HepG2 (cell line): ENCODE measurements at regions not wholly inside any gene's neighbourhood (a gene's known extent, or its start where the extent isn't known, plus 50 kb on each side); places are given as distances from the start of the nearest gene placed in this dataset.

Experiments used
- ATAC-seq: fragments of 200-7000 bp; cut with Tn5 transposase; 3 replicates; pipeline ENCODE4 v1.9.1; 2020; ENCODE audit warnings: mild to moderate bottlenecking, moderate library complexity
- BruUV-seq: library from RNA; stranded (reverse); fragments of 400-500 nt; replicated peaks from 2 replicates; lab custom pipeline; 2021; lab: Mats Ljungman, UMichigan
- CTCF ChIA-PET: fragments of 300-600 bp; formaldehyde crosslinking; extraction: SDS; loops from one replicate; lab custom pipeline; 2021; ENCODE audit warnings: low total read pairs, inconsistent platforms, low intra/inter-chr PET ratio; lab: Yijun Ruan, JAX
- POLR2A ChIA-PET: fragments of 350-600 bp; sonication (Branson Sonifier 250); formaldehyde crosslinking; loops from one replicate; lab custom pipeline; 2020; ENCODE audit warnings: antibody characterized with exemption, inconsistent platforms; lab: Yijun Ruan, JAX
- DNase-seq: peaks from one replicate; pipeline ENCODE4 v3.0.0-alpha.2; 2015; ENCODE audit warnings: low spot score
- FAIRE-seq: peaks from 3 replicates; lab custom pipeline; 2011; peaks lifted over from hg19 to GRCh38; lab: Jason Lieb, UNC
- H2AFZ ChIP-seq: one replicate; pipeline ENCODE4 v1.6.1; 2011; ENCODE audit warnings: low read length, inconsistent platforms
- H3K27ac ChIP-seq: fragments of 300-600 bp; 3 replicates; pipeline ENCODE4 v1.8.0; 2011; ENCODE audit warnings: mixed run types, mild to moderate bottlenecking, mixed read lengths, low read length, inconsistent platforms; ENCODE audit not compliant: insufficient read depth; ENCODE audit errors: extremely low read length
- H3K27me3 ChIP-seq, 2 experiments: fragments of 200-600 bp in 1 of 2; 2 replicates in 1 of 2; 3 replicates in 1 of 2; pipeline versions ENCODE4 v1.6.0 to v1.8.0; 2011; ENCODE audit warnings: low read length in 2 of 2, mild to moderate bottlenecking in 2 of 2, moderate library complexity in 2 of 2, inconsistent platforms in 1 of 2; ENCODE audit not compliant: insufficient read depth in 2 of 2, control insufficient read depth in 1 of 2
- H3K36me3 ChIP-seq, 2 experiments: fragments of 200-600 bp in 1 of 2; replicated peaks in 1 of 2; 2 replicates in 1 of 2; 3 replicates in 1 of 2; pipeline versions ENCODE4 v1.5.1 to v1.8.0; 2011; ENCODE audit warnings: low read length in 2 of 2, inconsistent platforms in 1 of 2; ENCODE audit not compliant: insufficient read depth in 2 of 2, control insufficient read depth in 1 of 2
- H3K4me1 ChIP-seq: 2 replicates; pipeline ENCODE4 v1.5.1; 2012; ENCODE audit warnings: low read length, inconsistent platforms; ENCODE audit not compliant: insufficient read depth
- H3K4me2 ChIP-seq: 2 replicates; pipeline ENCODE4 v1.6.0; 2011; ENCODE audit warnings: low read depth, low read length, inconsistent platforms
- H3K4me3 ChIP-seq, 3 experiments: fragments of 200-600 bp in 1 of 3; sonication (generic), shearing (Covaris generic) in 1 of 3; replicated peaks in 1 of 3; 2 replicates each; pipeline ENCODE4 v1.5.1; 2011 to 2016; ENCODE audit warnings: low read length in 3 of 3, inconsistent platforms in 2 of 3, low read depth in 2 of 3, mild to moderate bottlenecking in 2 of 3, control low read depth in 1 of 3, mixed read lengths in 1 of 3; ENCODE audit not compliant: insufficient read depth in 1 of 3
- H3K79me2 ChIP-seq: one replicate; pipeline ENCODE4 v1.6.1; 2011; ENCODE audit warnings: low read length, inconsistent platforms; ENCODE audit not compliant: insufficient read depth
- H3K9ac ChIP-seq: 2 replicates; pipeline ENCODE4 v1.6.0; 2011; ENCODE audit warnings: mild to moderate bottlenecking, low read depth, low read length, inconsistent platforms; ENCODE audit not compliant: insufficient read depth
- H3K9me3 ChIP-seq: 2 replicates; pipeline ENCODE4 v1.5.1; 2012; ENCODE audit warnings: mild to moderate bottlenecking, low read length
- H4K20me1 ChIP-seq: 2 replicates; pipeline ENCODE4 v1.6.0; 2011; ENCODE audit warnings: inconsistent platforms, mild to moderate bottlenecking, low read length, moderate library complexity; ENCODE audit not compliant: insufficient read depth
- ARHGAP35 ChIP-seq: sonication (generic); formaldehyde crosslinking; IDR thresholded peaks from 2 replicates; pipeline ENCODE4 v1.9.0; 2022; ENCODE audit warnings: mild to moderate bottlenecking, inconsistent platforms, moderate library complexity, missing genetic modification reagents, borderline replicate concordance
- NFKB2 ChIP-seq: sonication (generic); formaldehyde crosslinking; IDR thresholded peaks from 2 replicates; pipeline ENCODE4 v1.4.0; 2020; ENCODE audit warnings: missing genetic modification reagents, borderline replicate concordance
- RXRA ChIP-seq: sonication (generic); formaldehyde crosslinking; IDR thresholded peaks from 2 replicates; pipeline ENCODE4 v1.5.1; 2020; ENCODE audit warnings: missing genetic modification reagents
- SALL1 ChIP-seq: sonication (generic); formaldehyde crosslinking; IDR thresholded peaks from 2 replicates; pipeline ENCODE4 v1.8.0; 2022; ENCODE audit warnings: mild to moderate bottlenecking, missing genetic modification reagents
- SMARCE1 ChIP-seq: fragments of 450-650 bp; IDR thresholded peaks from 2 replicates; pipeline ENCODE4 v1.6.1; 2017; ENCODE audit warnings: borderline replicate concordance
- TCF7L2 ChIP-seq: IDR thresholded peaks from 2 replicates; pipeline ENCODE4 v1.6.1; 2011; ENCODE audit warnings: mild to moderate bottlenecking, low read depth, low read length, moderate library complexity
- ZNF484 ChIP-seq: sonication (generic); formaldehyde crosslinking; IDR thresholded peaks from 2 replicates; pipeline ENCODE4 v1.5.1; 2020; ENCODE audit warnings: mild to moderate bottlenecking, low read depth, missing genetic modification reagents, borderline replicate concordance
- ZNF589 ChIP-seq: sonication (generic); formaldehyde crosslinking; conservative IDR thresholded peaks from 2 replicates; pipeline ENCODE4 v1.8.0; 2022; ENCODE audit warnings: mild to moderate bottlenecking, moderate library complexity, missing genetic modification reagents
- ZNF781 ChIP-seq: sonication (generic); formaldehyde crosslinking; IDR thresholded peaks from 2 replicates; pipeline ENCODE4 v1.5.1; 2020; ENCODE audit warnings: borderline replicate concordance, mild to moderate bottlenecking, missing genetic modification reagents; ENCODE audit errors: not compliant biosample characterization
- WGBS: methylation state at CpG from one replicate; pipeline ENCODE4 v1.1.6; 2017; ENCODE audit warnings: low lambda C conversion rate; 5-methylcytosine and 5-hydroxymethylcytosine counted together
- in situ Hi-C: cut with HindIII; loops from 2 replicates; pipeline ENCODE4 v1.10.0; 2017; ENCODE audit warnings: low pct_unique_long_range_greater_than_20kb; ENCODE audit not compliant: extremely low pct_ligation_motif_present
- intact Hi-C: fragments of 100-400 bp; cut with micrococcal nuclease; formaldehyde crosslinking; loops from one replicate; pipeline ENCODE4 v1.10.0; 2022; ENCODE audit not compliant: unreplicated experiment
- TF ChIP-seq, protein P1 (sequence below): sonication (generic); formaldehyde crosslinking; IDR thresholded peaks from 2 replicates; pipeline ENCODE4 v1.8.0; 2022; ENCODE audit warnings: mild to moderate bottlenecking, missing genetic modification reagents
- TF ChIP-seq, protein P2 (sequence below): sonication (generic); formaldehyde crosslinking; IDR thresholded peaks from 2 replicates; pipeline ENCODE4 v1.4.0; 2020; ENCODE audit warnings: missing genetic modification reagents
- TF ChIP-seq, protein P3 (sequence below): IDR thresholded peaks from 2 replicates; pipeline ENCODE4 v1.6.1; 2016; ENCODE audit warnings: low read depth, missing genetic modification reagents, missing compliant biosample characterization

GRCh38 chr21:18931237-18931636 lies 527.7 kb upstream of the TMPRSS15 start:
- Histone ChIP-seq H3K4me3 (no peak overlapping the region), H3K9ac (no peak overlapping the region), H3K36me3 (no peaks in the 10 kb centered on the region), H3K27me3 (no peaks in the 10 kb centered on the region), H3K9me3 (peaks cover 64% of the 10 kb centered on the region), H2AFZ (no peak overlapping the region), H3K4me2 (no peak overlapping the region), H3K27ac (no peak overlapping the region), H3K4me1 (no peaks in the 10 kb centered on the region), H4K20me1 (no peaks in the 10 kb centered on the region), H3K79me2 (no peaks in the 10 kb centered on the region)
- BruUV-seq, result no TSS peak
- CTCF ChIA-PET, result no interaction called here
- DNase-seq (no peak), ATAC-seq (no peak), FAIRE-seq (no peak)
- TF ChIP-seq TCF7L2 (no peak), SALL1 (CRISPR knock-in tag) (no peak), NFKB2 (CRISPR knock-in tag) (no peak), SMARCE1 (no peak), ZNF484 (no peak), ZNF589 (CRISPR knock-in tag) (no peak)
- TF ChIP-seq, protein P1, sequence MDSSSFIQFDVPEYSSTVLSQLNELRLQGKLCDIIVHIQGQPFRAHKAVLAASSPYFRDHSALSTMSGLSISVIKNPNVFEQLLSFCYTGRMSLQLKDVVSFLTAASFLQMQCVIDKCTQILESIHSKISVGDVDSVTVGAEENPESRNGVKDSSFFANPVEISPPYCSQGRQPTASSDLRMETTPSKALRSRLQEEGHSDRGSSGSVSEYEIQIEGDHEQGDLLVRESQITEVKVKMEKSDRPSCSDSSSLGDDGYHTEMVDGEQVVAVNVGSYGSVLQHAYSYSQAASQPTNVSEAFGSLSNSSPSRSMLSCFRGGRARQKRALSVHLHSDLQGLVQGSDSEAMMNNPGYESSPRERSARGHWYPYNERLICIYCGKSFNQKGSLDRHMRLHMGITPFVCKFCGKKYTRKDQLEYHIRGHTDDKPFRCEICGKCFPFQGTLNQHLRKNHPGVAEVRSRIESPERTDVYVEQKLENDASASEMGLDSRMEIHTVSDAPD (CRISPR knock-in tag), result no peak
- in situ Hi-C loops, result no loop called here
- POLR2A ChIA-PET, result no interaction called here
- intact Hi-C loops, result no loop called here

DNA sequence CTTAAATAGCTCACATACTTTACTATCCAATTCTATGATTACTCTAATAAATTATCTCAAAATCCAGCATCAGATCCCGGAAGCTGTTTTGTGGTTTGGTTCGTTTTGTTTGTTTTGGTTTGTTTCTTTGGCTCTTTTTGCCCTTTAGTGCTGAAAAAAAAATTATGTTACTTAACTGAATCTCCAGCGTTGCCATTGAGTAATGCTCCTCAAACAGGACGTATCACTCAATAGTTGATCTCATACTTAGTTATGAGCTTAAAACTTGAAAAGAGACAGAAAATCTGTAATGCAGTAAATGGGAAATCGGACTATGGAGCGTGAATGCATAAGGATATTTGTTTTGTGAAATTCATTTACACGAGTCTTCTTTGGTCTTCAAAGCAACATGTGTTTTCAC lies 533.8 kb upstream of the TMPRSS15 start:
- Histone ChIP-seq H3K27me3 (no peaks in the 10 kb centered on the region), H3K36me3 (no peaks in the 10 kb centered on the region), H4K20me1 (no peaks in the 10 kb centered on the region), H3K9ac (no peak overlapping the region), H2AFZ (no peak overlapping the region), H3K79me2 (no peaks in the 10 kb centered on the region), H3K27ac (no peak overlapping the region), H3K4me2 (no peak overlapping the region), H3K4me1 (no peaks in the 10 kb centered on the region), H3K9me3 (peaks cover 73% of the 10 kb centered on the region), H3K4me3 (no peak overlapping the region)
- intact Hi-C loops, result no loop called here
- no TSS peak for BruUV-seq
- ChIA-PET POLR2A (no interaction called here), CTCF (no interaction called here)
- ATAC-seq, result no peak
- in situ Hi-C loops, result no loop called here
- FAIRE-seq, result no peak
- no peak for DNase-seq
- 2% methylated on average over 7 of the region's 7 CpGs for WGBS
- TF ChIP-seq ZNF781 (no peak), RXRA (CRISPR knock-in tag) (no peak), ARHGAP35 (CRISPR knock-in tag) (no peak)
- TF ChIP-seq, protein P2, sequence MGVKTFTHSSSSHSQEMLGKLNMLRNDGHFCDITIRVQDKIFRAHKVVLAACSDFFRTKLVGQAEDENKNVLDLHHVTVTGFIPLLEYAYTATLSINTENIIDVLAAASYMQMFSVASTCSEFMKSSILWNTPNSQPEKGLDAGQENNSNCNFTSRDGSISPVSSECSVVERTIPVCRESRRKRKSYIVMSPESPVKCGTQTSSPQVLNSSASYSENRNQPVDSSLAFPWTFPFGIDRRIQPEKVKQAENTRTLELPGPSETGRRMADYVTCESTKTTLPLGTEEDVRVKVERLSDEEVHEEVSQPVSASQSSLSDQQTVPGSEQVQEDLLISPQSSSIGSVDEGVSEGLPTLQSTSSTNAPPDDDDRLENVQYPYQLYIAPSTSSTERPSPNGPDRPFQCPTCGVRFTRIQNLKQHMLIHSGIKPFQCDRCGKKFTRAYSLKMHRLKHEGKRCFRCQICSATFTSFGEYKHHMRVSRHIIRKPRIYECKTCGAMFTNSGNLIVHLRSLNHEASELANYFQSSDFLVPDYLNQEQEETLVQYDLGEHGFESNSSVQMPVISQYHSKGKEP (CRISPR knock-in tag), result no peak
- TF ChIP-seq, protein P3, sequence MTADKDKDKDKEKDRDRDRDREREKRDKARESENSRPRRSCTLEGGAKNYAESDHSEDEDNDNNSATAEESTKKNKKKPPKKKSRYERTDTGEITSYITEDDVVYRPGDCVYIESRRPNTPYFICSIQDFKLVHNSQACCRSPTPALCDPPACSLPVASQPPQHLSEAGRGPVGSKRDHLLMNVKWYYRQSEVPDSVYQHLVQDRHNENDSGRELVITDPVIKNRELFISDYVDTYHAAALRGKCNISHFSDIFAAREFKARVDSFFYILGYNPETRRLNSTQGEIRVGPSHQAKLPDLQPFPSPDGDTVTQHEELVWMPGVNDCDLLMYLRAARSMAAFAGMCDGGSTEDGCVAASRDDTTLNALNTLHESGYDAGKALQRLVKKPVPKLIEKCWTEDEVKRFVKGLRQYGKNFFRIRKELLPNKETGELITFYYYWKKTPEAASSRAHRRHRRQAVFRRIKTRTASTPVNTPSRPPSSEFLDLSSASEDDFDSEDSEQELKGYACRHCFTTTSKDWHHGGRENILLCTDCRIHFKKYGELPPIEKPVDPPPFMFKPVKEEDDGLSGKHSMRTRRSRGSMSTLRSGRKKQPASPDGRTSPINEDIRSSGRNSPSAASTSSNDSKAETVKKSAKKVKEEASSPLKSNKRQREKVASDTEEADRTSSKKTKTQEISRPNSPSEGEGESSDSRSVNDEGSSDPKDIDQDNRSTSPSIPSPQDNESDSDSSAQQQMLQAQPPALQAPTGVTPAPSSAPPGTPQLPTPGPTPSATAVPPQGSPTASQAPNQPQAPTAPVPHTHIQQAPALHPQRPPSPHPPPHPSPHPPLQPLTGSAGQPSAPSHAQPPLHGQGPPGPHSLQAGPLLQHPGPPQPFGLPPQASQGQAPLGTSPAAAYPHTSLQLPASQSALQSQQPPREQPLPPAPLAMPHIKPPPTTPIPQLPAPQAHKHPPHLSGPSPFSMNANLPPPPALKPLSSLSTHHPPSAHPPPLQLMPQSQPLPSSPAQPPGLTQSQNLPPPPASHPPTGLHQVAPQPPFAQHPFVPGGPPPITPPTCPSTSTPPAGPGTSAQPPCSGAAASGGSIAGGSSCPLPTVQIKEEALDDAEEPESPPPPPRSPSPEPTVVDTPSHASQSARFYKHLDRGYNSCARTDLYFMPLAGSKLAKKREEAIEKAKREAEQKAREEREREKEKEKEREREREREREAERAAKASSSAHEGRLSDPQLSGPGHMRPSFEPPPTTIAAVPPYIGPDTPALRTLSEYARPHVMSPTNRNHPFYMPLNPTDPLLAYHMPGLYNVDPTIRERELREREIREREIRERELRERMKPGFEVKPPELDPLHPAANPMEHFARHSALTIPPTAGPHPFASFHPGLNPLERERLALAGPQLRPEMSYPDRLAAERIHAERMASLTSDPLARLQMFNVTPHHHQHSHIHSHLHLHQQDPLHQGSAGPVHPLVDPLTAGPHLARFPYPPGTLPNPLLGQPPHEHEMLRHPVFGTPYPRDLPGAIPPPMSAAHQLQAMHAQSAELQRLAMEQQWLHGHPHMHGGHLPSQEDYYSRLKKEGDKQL, result no peak
